ENCODE measurements at regions not wholly inside any gene's neighbourhood (a gene's known extent, or its start where the extent isn't known, plus 50 kb on each side); places are given as distances from the start of the nearest gene placed in this dataset.

GRCh38 chr6:10215326-10216110 is 199.4 kb downstream of the TFAP2A start:
- intact Hi-C loops (cut with DNase I), result no loop called here
- Histone ChIP-seq H3K4me1 (no peaks in the 10 kb centered on the region), H3K4me3 (no peak overlapping the region), H3K27me3 (no peaks in the 10 kb centered on the region), H3K9me3 (peaks cover 0 to 3% (median 0%) of the 10 kb centered on the region in 11 donors), H3K36me3 (no peaks in the 10 kb centered on the region), H3K27ac (no peak overlapping the region)
- WGBS, 2 donors, result 90 to 93% methylated on average over 7 of the region's 7 CpGs
- no peak for TF ChIP-seq CTCF (IDR thresholded peaks at IDR 0.05)
- DNase-seq (no peak), ATAC-seq (no peak)

GRCh38 chr6:10210052-10210451 is 204.8 kb downstream of the TFAP2A start:
- H3K9me3 ChIP-seq, result no peaks in the 10 kb centered on the region
- H3K27ac ChIP-seq, result no peak overlapping the region
- no peaks in the 10 kb centered on the region for H3K27me3 ChIP-seq
- no peak for TF ChIP-seq CTCF (IDR thresholded peaks at IDR 0.05)
- H3K4me3 ChIP-seq, result no peak overlapping the region
- no peaks in the 10 kb centered on the region for H3K4me1 ChIP-seq
- WGBS, 2 donors, result 36 to 42% methylated on average over 2 of the region's 2 CpGs
- intact Hi-C loops (cut with DNase I), result no loop called here
- H3K36me3 ChIP-seq, result no peaks in the 10 kb centered on the region
- ATAC-seq (no peak), DNase-seq (no peak)

GRCh38 chr6:10205892-10206291 is 209.0 kb downstream of the TFAP2A start:
- Histone ChIP-seq H3K36me3 (no peaks in the 10 kb centered on the region), H3K9me3 (no peaks in the 10 kb centered on the region), H3K4me3 (no peak overlapping the region), H3K27ac (no peak overlapping the region), H3K27me3 (peaks cover 0 to 8% (median 0%) of the 10 kb centered on the region in 7 donors), H3K4me1 (no peaks in the 10 kb centered on the region)
- WGBS, 2 donors, result 49 to 71% methylated on average over 4 of the region's 4 CpGs
- intact Hi-C loops (cut with DNase I), result no loop called here
- DNase-seq (no peak), ATAC-seq (no peak)
- no peak for TF ChIP-seq CTCF (IDR thresholded peaks at IDR 0.05)

- WGBS, 2 donors, result 30 to 45% methylated on average over 3 of the region's 3 CpGs
- Histone ChIP-seq H3K27ac (no peak overlapping the region), H3K9me3 (peaks cover 0 to 6% (median 0%) of the 10 kb centered on the region in 11 donors), H3K27me3 (peaks cover 0 to 8% (median 0%) of the 10 kb centered on the region in 7 donors), H3K36me3 (no peaks in the 10 kb centered on the region), H3K4me1 (no peaks in the 10 kb centered on the region), H3K4me3 (no peak overlapping the region)
- intact Hi-C loops (cut with DNase I), result no loop called here
- DNase-seq (no peak), ATAC-seq (no peak)
- no peak for TF ChIP-seq CTCF (IDR thresholded peaks at IDR 0.05)
These were observed 209.8 kb downstream of the TFAP2A start for GRCh38 chr6:10205120-10205519.
